OCI-LY1 (cell line): ENCODE measurements at regions not wholly inside any gene's neighbourhood (a gene's known extent, or its start where the extent isn't known, plus 50 kb on each side); places are given as distances from the start of the nearest gene placed in this dataset.

Experiments
- H2AFZ ChIP-seq: fragments of 200-600 bp; sonication (generic), shearing (Covaris generic); 2 replicates; pipeline ENCODE4 v1.6.0; 2014; ENCODE audit warnings: antibody characterized with exemption, mild to moderate bottlenecking, low read length
- H3F3A ChIP-seq: fragments of 200-600 bp; sonication (generic), shearing (Covaris generic); 2 replicates; pipeline ENCODE4 v1.6.0; 2014; ENCODE audit warnings: mild to moderate bottlenecking, antibody characterized with exemption, low read length, moderate library complexity; ENCODE audit not compliant: insufficient read depth
- H3K27ac ChIP-seq: fragments of 200-600 bp; sonication (generic); 2 replicates; pipeline ENCODE4 v1.5.1; 2014; ENCODE audit warnings: low read length, mixed run types, mild to moderate bottlenecking, low read depth; ENCODE audit not compliant: poor library complexity, severe bottlenecking
- H3K27me3 ChIP-seq: fragments of 200-600 bp; sonication (generic); 2 replicates; pipeline ENCODE4 v1.6.0; 2014; ENCODE audit warnings: antibody characterized with exemption, mild to moderate bottlenecking, low read length, moderate library complexity; ENCODE audit not compliant: insufficient read depth
- H3K36me3 ChIP-seq: fragments of 200-600 bp; sonication (generic); 2 replicates; pipeline ENCODE4 v1.6.1; 2014; ENCODE audit warnings: mild to moderate bottlenecking, antibody characterized with exemption, low read length, moderate library complexity, mixed read lengths; ENCODE audit not compliant: insufficient read depth
- H3K4me1 ChIP-seq: fragments of 200-600 bp; sonication (generic); 2 replicates; pipeline ENCODE4 v1.5.1; 2014; ENCODE audit warnings: mild to moderate bottlenecking, low read length, moderate library complexity; ENCODE audit not compliant: insufficient read depth, severe bottlenecking
- H3K4me2 ChIP-seq: fragments of 200-600 bp; sonication (generic), shearing (Covaris generic); 2 replicates; pipeline ENCODE4 v1.6.1; 2014; ENCODE audit warnings: low read length
- H3K4me3 ChIP-seq: fragments of 200-600 bp; sonication (generic); 2 replicates; pipeline ENCODE4 v1.5.1; 2014; ENCODE audit warnings: low read length, low read depth, mild to moderate bottlenecking, mixed read lengths; ENCODE audit not compliant: poor library complexity, severe bottlenecking
- H3K79me2 ChIP-seq: fragments of 200-600 bp; shearing (Covaris generic); 2 replicates; pipeline ENCODE4 v1.6.1; 2016; ENCODE audit warnings: mixed run types, low read length, mixed read lengths; ENCODE audit not compliant: insufficient read depth
- H3K9ac ChIP-seq: fragments of 200-600 bp; sonication (generic), shearing (Covaris generic); 2 replicates; pipeline ENCODE4 v1.6.1; 2014; ENCODE audit warnings: mild to moderate bottlenecking, low read length, mixed read lengths
- H3K9me2 ChIP-seq: fragments of 200-600 bp; sonication (generic), shearing (Covaris generic); 2 replicates; pipeline ENCODE4 v1.6.1; 2014; ENCODE audit warnings: low read depth, mild to moderate bottlenecking, low read length, mixed read lengths
- H3K9me3 ChIP-seq: fragments of 200-600 bp; shearing (Covaris generic); 2 replicates; pipeline ENCODE4 v1.6.1; 2014; ENCODE audit warnings: low read length, mixed read lengths
- H4K20me1 ChIP-seq: fragments of 200-600 bp; sonication (generic), shearing (Covaris generic); 2 replicates; pipeline ENCODE4 v1.6.0; 2016; ENCODE audit warnings: mild to moderate bottlenecking, low read length; ENCODE audit not compliant: insufficient read depth
- EZH2 ChIP-seq: fragments of 200-600 bp; sonication (generic), shearing (Covaris generic); IDR thresholded peaks from 2 replicates; pipeline ENCODE4 v1.8.0; 2017; ENCODE audit warnings: borderline replicate concordance, mixed run types, mild to moderate bottlenecking, antibody characterized with exemption, low read length, moderate library complexity, mixed read lengths
- TF ChIP-seq, protein P1 (sequence below): fragments of 200-600 bp; sonication (generic), shearing (Covaris generic); IDR thresholded peaks from 2 replicates; pipeline ENCODE4 v1.5.1; 2017; ENCODE audit warnings: mild to moderate bottlenecking, antibody characterized with exemption, low read length, moderate library complexity, mixed read lengths

DNA sequence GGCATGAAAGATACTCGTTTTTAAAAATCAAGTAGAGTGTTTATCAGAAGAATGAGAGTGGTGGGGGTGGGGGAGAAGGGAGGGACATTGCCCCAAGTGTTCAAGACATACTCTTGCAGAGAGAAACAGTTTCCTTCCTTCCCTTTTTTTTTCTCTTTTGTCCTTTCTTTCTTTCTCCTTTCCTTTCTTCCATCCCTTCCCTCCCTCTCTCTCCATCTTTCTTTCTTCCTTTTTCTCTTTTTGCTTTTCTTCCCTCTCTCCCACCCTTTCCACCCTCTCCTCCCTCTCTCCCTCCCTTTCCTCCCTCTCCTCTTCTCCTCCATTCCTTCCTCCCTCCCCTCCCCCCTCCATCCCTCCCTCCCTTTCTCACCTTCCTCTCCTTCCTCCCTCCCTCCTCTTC, 478.3 kb upstream of the EDIL3 start:
- no peaks in the 10 kb centered on the region for H3K9me2 ChIP-seq
- H3K9me3 ChIP-seq: no peaks in the 10 kb centered on the region
- no peaks in the 10 kb centered on the region for H3K4me1 ChIP-seq
- no peak overlapping the region for H2AFZ ChIP-seq
- H3F3A ChIP-seq: no peaks in the 10 kb centered on the region
- no peak overlapping the region for H3K9ac ChIP-seq
- no peaks in the 10 kb centered on the region for H3K79me2 ChIP-seq
- no peak overlapping the region for H3K4me2 ChIP-seq
- TF ChIP-seq EZH2: no peak
- H3K4me3 ChIP-seq: no peak overlapping the region
- no peaks in the 10 kb centered on the region for H3K36me3 ChIP-seq
- no peaks in the 10 kb centered on the region for H4K20me1 ChIP-seq
- H3K27ac ChIP-seq: no peak overlapping the region
- H3K27me3 ChIP-seq: no peaks in the 10 kb centered on the region

DNA sequence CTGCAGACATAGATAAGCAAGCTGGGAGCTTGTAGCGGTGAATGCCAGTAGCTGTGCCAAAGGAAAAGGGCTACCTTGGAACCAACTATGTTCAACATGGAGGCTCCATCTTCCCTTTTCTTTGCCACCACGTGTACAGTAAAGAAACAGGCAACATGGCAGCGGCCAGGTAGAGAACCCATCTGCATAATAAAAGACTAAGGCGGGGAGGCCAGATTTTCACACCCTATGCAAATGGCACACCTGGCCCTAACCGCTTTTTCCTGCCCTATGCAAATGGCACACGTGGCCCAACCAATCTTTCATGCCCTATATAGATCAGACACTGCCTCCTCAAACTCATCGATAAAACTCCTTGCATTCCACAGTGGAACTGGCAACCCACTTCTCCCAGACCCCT, 477.5 kb upstream of the EDIL3 start:
- Histone ChIP-seq H3K9ac (no peak overlapping the region), H3F3A (no peaks in the 10 kb centered on the region), H3K27ac (no peak overlapping the region), H3K4me1 (no peaks in the 10 kb centered on the region), H3K9me3 (no peaks in the 10 kb centered on the region), H3K4me3 (no peak overlapping the region), H3K36me3 (no peaks in the 10 kb centered on the region), H3K27me3 (no peaks in the 10 kb centered on the region), H3K79me2 (no peaks in the 10 kb centered on the region), H3K4me2 (no peak overlapping the region), H3K9me2 (no peaks in the 10 kb centered on the region), H4K20me1 (no peaks in the 10 kb centered on the region), H2AFZ (no peak overlapping the region)
- TF ChIP-seq EZH2: no peak
- TF ChIP-seq, protein P1, sequence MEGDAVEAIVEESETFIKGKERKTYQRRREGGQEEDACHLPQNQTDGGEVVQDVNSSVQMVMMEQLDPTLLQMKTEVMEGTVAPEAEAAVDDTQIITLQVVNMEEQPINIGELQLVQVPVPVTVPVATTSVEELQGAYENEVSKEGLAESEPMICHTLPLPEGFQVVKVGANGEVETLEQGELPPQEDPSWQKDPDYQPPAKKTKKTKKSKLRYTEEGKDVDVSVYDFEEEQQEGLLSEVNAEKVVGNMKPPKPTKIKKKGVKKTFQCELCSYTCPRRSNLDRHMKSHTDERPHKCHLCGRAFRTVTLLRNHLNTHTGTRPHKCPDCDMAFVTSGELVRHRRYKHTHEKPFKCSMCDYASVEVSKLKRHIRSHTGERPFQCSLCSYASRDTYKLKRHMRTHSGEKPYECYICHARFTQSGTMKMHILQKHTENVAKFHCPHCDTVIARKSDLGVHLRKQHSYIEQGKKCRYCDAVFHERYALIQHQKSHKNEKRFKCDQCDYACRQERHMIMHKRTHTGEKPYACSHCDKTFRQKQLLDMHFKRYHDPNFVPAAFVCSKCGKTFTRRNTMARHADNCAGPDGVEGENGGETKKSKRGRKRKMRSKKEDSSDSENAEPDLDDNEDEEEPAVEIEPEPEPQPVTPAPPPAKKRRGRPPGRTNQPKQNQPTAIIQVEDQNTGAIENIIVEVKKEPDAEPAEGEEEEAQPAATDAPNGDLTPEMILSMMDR: no peak

DNA sequence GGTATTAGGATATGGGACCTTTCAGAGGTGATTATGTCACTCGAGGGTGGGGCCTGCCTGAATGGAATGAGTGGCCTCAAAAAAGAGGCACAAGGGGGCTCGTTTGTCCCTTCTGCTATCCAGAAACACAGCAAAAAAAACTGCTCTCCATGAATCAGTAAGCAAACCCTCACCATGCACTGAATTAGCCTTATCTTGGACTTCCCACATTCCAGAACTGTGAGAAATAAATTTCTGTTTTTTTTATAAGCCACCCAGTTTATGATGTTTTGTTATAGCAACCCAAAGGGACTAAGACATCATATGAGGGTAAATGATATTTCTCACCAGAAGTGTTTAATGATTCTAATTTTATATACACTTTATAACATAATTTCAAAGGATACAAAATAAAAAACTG, 476.6 kb upstream of the EDIL3 start:
- Histone ChIP-seq H3K9ac (no peak overlapping the region), H3F3A (no peaks in the 10 kb centered on the region), H3K79me2 (no peaks in the 10 kb centered on the region)

DNA sequence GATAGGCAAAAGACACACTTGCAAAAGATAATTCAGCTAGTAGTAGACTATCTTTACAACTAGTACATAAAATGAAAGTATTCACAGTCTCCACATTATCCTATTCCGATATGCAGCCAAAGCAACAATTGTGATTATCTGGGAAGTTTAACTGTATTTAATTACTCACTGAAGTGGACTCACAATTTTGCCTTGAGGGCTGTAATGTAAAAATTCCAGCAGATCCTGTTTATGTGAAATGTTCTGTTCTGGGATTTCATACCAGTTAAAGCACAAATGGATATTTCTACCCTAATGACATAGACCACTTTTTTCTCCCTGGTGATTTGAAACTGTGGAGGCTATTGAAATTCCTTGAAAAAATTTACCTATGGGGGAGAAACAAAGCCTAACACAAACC, 474.4 kb upstream of the EDIL3 start:
- Histone ChIP-seq H3K4me2 (no peak overlapping the region), H3K36me3 (no peaks in the 10 kb centered on the region), H3K4me3 (no peak overlapping the region), H3K9me2 (no peaks in the 10 kb centered on the region), H2AFZ (no peak overlapping the region), H3K4me1 (no peaks in the 10 kb centered on the region), H3K27ac (no peak overlapping the region), H3K9ac (no peak overlapping the region), H3K27me3 (no peaks in the 10 kb centered on the region), H3F3A (no peaks in the 10 kb centered on the region), H4K20me1 (no peaks in the 10 kb centered on the region), H3K9me3 (no peaks in the 10 kb centered on the region), H3K79me2 (no peaks in the 10 kb centered on the region)
- TF ChIP-seq, protein P1: no peak

More for the DNA sequence above, 476.6 kb upstream of the EDIL3 start:
- no peaks in the 10 kb centered on the region for H3K36me3 ChIP-seq
- no peak overlapping the region for H3K27ac ChIP-seq
- no peak for TF ChIP-seq EZH2
- TF ChIP-seq, protein P1: no peak
- no peak overlapping the region for H3K4me3 ChIP-seq
- no peaks in the 10 kb centered on the region for H4K20me1 ChIP-seq
- H3K27me3 ChIP-seq: no peaks in the 10 kb centered on the region
- no peaks in the 10 kb centered on the region for H3K9me2 ChIP-seq
- H2AFZ ChIP-seq: no peak overlapping the region
- no peak overlapping the region for H3K4me2 ChIP-seq
- no peaks in the 10 kb centered on the region for H3K4me1 ChIP-seq
- no peaks in the 10 kb centered on the region for H3K9me3 ChIP-seq
